Dermis microvascular lymphatic vessel endothelial cell (primary cell): ENCODE measurements at regions not wholly inside any gene's neighbourhood (a gene's known extent, or its start where the extent isn't known, plus 50 kb on each side); places are given as distances from the start of the nearest gene placed in this dataset.

ENCODE experiments used
- DNase-seq, 2 donors: peaks; one replicate each; pipeline versions ENCODE4 v3.0.0 to v3.0.0-alpha.2; 2010; ENCODE audit warnings: low read depth in 2 of 2

GRCh38 chr2:94939349-94939748, 68.1 kb downstream of the TEKT4 start:
- no peak for DNase-seq

- no peak for DNase-seq
Measured at GRCh38 chr2:94947097-94948016, 76.1 kb downstream of the TEKT4 start.

GRCh38 chr2:94955702-94956101, 69.8 kb upstream of the MAL start:
- DNase-seq = no peak

- DNase-seq = peak in 1 of 2 donors; percentile 24
Measured at GRCh38 chr2:94956797-94957391, 68.6 kb upstream of the MAL start.

GRCh38 chr2:94958245-94958644, 67.3 kb upstream of the MAL start:
- no peak for DNase-seq

- DNase-seq = no peak
Measured at GRCh38 chr2:94960266-94960665, 65.2 kb upstream of the MAL start.

- no peak for DNase-seq
Measured at GRCh38 chr2:94960751-94961150, 64.8 kb upstream of the MAL start.

- DNase-seq = no peak
Measured at GRCh38 chr2:94964193-94964592, 61.3 kb upstream of the MAL start.

- no peak for DNase-seq
Measured at GRCh38 chr2:94966689-94967088, 58.8 kb upstream of the MAL start.

GRCh38 chr2:94970353-94970752, 55.2 kb upstream of the MAL start:
- no peak for DNase-seq
